Fibroblast of pulmonary artery (primary cell): ENCODE measurements at regions not wholly inside any gene's neighbourhood (a gene's known extent, or its start where the extent isn't known, plus 50 kb on each side); places are given as distances from the start of the nearest gene placed in this dataset.

ENCODE experiments used
- DNase-seq: peaks from one replicate; pipeline ENCODE4 v3.0.0-alpha.2; 2010; ENCODE audit warnings: low read depth
- H3K4me3 ChIP-seq: replicated peaks from 2 replicates; pipeline ENCODE4 v1.5.1; 2011; ENCODE audit warnings: low read depth, mild to moderate bottlenecking, control low read depth, low read length, moderate library complexity
- TF ChIP-seq, protein P1 (sequence below): IDR thresholded peaks from 2 replicates; pipeline ENCODE4 v1.5.1; 2011; ENCODE audit warnings: mild to moderate bottlenecking, control low read depth, low read length, inconsistent platforms; ENCODE audit errors: missing control alignments

DNA sequence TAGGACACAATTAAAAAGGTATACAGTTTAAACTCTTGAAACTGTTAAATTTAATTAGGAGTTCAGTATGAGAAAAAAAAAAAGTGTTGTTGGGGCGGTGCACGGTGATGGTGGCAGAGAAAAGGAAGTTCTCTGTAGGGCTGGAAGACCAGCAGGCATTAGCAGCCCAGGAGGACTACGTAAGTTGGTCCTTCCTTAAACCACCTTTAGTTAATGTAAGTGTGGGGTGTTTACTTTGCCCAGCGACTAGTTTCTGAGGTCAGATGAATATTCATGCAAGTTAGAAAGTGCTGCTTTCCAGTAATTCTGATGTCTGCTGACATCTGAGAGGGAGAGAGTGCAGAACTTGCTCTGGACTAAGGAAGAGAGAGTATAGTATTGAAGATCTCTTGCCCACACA, 54.9 kb downstream of the NKX2-1 start:
- no peak for DNase-seq
- TF ChIP-seq, protein P1, sequence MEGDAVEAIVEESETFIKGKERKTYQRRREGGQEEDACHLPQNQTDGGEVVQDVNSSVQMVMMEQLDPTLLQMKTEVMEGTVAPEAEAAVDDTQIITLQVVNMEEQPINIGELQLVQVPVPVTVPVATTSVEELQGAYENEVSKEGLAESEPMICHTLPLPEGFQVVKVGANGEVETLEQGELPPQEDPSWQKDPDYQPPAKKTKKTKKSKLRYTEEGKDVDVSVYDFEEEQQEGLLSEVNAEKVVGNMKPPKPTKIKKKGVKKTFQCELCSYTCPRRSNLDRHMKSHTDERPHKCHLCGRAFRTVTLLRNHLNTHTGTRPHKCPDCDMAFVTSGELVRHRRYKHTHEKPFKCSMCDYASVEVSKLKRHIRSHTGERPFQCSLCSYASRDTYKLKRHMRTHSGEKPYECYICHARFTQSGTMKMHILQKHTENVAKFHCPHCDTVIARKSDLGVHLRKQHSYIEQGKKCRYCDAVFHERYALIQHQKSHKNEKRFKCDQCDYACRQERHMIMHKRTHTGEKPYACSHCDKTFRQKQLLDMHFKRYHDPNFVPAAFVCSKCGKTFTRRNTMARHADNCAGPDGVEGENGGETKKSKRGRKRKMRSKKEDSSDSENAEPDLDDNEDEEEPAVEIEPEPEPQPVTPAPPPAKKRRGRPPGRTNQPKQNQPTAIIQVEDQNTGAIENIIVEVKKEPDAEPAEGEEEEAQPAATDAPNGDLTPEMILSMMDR, result no peak
- no peak overlapping the region for H3K4me3 ChIP-seq

DNA sequence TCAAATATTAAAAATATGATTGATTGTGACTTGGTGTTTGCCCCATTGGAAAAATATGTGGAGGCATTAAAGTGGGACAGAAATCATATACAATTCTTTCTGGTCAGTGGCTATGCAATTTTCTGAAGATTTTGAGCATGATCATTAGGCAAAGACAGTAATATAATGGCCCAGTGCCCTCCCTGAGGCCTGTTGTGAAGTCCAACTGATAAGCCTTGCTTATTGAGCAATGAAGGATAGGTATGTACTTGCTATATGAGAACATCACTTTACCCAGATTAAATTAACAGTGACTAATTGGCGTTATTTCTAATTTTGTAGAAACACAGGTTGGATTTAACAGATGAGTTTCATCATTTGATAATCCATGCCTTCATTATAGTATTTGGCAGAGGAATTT, 57.1 kb downstream of the NKX2-1 start:
- no peak for DNase-seq
- TF ChIP-seq, protein P1, result no peak
- H3K4me3 ChIP-seq, result no peak overlapping the region

DNA sequence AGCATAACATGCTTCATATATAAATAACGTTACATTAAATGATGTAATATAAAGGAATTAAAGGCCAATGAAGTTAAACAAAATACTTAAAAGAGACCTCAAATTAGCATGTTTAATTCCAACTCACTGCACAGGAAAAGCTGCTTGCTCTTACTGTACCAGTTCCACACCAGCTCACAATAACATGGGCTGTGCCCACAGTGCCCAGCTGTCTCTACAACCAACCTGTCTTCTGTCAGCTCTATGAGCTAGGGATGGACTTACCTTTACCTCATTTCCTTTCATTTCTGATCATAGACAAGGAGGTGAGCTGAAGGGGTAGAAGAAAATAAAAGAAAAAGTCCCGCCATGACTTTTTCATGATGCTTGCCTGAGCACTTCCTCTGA, 64.8 kb downstream of the NKX2-1 start:
- H3K4me3 ChIP-seq, result no peak overlapping the region
- DNase-seq, result no peak
- TF ChIP-seq, protein P1, result no peak

DNA sequence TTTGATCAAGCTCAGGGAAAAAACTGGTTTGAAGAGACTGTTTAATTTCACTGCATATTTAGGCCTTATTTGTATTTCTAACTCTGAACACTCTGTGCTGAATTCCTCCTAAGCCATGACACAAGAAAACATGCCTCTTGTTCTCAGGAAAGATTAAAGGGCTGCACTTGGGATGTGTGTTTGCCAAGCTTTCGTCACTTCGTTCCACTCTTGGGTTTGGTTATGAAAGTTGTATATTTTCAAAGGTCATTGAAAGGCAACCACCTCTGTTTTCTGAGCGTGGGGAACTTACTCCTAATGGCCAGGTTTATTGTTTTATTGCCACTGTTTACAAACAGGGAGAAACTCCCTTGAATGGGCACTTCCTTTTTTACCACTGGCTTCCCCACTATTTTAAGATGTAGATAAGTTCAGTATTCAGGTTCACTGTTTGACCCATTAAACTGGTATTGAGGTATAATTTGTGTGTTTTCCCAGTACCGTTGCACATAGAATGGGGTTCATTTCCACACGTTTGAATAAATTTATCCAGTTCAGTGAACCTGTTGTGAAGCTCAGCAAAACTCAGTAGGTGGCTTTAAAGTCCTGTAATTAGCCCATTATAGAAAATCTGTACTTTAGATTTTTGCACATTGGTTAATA, 65.3 kb downstream of the NKX2-1 start:
- H3K4me3 ChIP-seq, result no peak overlapping the region
- DNase-seq, result no peak
- TF ChIP-seq, protein P1, result no peak

DNA sequence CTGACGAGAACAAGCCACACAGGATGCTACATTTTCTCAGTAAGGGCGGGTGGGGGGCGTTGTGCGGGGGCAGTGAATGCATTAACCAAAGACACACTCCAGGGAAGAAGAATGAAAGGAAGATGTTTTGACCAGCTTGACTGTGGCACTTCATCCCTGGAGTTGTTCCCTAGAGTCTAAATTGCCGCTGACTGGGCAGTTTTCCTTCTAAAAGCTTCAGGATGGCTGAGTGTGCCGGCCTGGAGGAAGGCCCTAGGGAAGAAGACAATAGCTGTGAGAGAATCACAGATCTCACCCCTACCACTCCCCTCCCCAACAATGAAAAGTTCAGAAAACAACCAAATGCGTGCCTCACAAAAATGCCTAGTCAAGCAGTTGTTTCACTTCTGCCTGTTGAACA, 67.2 kb downstream of the NKX2-1 start:
- no peak for DNase-seq
- H3K4me3 ChIP-seq, result no peak overlapping the region
- TF ChIP-seq, protein P1, result no peak

DNA sequence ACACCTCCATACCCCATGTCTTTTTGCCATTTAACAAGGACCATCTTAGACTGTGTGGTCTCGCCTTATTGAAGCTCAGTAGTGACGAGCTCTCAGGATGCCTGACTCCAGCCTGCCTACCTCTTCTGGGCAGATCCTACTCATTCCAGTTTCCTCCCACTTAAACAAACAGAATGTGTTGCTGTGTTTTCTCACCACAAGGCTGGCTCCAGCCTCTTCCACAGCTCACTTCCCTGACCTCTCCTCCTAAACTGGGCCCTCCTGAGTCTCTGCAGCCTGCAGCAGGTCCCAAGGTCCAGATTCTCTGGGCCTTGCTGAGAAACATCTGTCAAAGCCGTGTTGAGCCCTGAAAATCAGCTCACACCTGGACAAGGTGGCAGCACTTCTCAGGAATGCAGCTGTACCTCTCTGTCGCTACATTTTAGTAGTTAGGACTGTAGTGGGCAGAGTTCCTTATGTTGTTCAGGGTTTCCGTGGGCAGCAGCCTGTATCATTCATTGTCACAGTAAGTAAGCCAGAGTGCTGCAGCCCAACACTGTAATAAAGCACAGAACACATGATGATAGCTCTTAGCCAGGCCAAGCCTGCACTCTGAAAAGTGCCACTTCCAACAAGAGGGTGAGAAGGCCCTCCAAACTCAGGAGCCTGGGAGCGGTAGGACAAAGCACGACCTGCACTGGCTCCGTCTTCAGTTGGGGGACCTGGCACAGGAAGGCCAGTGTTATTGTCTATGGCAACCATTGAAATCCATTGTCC, 68.5 kb downstream of the NKX2-1 start:
- TF ChIP-seq, protein P1, result no peak
- H3K4me3 ChIP-seq, result no peak overlapping the region
- DNase-seq, result no peak
